ENCODE measurements at regions not wholly inside any gene's neighbourhood (a gene's known extent, or its start where the extent isn't known, plus 50 kb on each side); places are given as distances from the start of the nearest gene placed in this dataset.

DNA sequence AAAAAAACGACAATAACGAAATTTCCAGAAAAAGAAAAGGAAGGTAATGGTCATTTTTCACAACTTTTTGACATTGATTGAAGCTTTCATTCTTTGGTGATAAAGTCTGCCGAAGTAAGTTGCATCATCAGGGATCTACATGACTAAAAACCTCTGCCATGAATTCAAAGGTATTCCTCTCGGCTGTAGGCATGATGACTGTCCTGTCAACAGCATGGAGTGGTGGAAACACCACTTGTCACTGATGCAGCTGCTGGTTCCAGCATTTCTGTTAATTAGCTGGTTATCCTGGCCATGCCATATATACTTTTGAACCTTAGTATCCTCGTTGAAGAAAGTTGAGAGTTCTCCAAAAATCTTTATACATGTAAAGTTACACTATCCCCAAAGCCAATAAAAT is 859.0 kb upstream of the ARPP21 start:
- DNase-seq (ENCODE audit: low read depth in 2 of 2), result no peak

- no peak for DNase-seq (ENCODE audit: low read depth in 2 of 2)
Observed at GRCh38 chr3:34780973-34781372, 858.4 kb upstream of the ARPP21 start.

DNA sequence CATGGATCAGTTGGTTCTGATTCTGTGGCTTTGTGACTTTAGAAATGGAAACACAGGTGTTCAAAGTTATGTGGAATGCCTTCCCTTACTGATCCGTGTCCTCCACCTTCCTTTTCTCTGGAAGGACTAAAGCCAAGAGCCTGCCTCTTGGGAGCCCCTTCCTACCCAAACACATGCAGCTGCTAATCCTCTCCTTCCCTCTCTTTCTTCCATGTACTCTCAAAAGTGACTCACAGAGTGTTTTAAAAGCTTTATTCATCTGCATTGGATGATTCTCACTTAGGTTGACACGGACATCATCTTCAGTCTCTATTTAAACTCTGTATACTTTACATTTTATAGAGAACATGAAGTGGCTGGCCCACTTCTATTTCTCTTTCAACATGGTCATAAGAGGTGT is 856.5 kb upstream of the ARPP21 start:
- no peak for DNase-seq (ENCODE audit: low read depth in 2 of 2)

- no peak for DNase-seq (ENCODE audit: low read depth in 2 of 2)
Observed at GRCh38 chr3:34783876-34784275, 855.4 kb upstream of the ARPP21 start.

DNA sequence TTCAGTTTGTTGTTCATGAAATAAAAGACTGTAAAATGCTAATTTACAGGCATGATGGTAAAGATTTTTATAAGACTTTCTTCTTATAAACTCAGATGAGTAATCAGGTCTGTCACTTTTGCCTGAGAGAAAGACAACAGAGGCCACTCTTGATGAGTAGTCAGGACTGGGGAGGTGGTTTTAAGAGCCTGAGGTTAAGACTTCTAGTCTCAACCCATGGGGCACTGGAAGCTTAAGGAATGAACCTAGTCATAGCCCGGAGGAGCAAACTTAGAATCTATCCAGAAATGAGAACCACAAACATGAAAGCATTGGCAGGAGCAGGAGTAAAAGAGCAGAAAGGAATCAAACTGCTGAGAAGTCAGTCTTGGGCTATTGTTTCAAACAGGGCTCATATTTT is 846.3 kb upstream of the ARPP21 start:
- DNase-seq (ENCODE audit: low read depth in 2 of 2), result no peak

DNA sequence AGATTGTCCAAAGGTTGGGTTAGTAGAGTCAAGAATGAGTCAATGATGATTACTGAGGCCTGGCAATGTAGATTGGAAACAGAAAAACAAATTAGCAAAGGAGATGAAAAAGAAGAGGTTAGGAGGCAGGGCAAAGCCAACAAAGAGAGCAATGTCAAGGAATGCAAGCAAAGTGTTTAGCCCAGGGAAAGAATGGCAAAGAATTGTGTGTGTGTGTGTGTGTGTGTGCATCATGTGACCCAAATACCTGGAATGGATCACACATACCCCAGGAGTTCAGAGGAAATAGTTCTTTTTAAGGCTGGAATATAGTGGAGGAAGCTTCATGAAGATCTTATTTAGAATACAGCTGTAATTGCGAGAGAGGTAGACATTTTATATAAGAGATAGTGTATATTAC is 831.7 kb upstream of the ARPP21 start:
- DNase-seq (ENCODE audit: low read depth in 2 of 2), result no peak

DNA sequence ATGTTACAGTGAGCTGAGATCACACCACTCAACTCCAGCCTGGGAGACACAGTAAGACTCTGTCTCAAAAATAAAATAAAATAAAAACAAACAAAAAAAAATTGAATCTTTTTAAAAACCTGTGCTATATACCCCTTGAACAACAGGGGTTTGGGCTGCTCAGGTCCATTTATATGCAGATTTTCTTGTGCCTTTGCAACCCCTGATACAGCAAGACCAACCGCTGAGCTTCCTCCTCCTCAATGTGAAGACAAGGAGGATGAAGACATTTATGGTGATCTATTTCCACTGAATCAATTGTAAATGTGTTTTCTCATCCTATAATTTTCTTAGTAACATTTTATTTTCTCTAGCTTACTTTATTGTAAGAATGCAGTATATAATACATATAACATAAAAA is 831.0 kb upstream of the ARPP21 start:
- DNase-seq (ENCODE audit: low read depth in 2 of 2), result no peak

DNA sequence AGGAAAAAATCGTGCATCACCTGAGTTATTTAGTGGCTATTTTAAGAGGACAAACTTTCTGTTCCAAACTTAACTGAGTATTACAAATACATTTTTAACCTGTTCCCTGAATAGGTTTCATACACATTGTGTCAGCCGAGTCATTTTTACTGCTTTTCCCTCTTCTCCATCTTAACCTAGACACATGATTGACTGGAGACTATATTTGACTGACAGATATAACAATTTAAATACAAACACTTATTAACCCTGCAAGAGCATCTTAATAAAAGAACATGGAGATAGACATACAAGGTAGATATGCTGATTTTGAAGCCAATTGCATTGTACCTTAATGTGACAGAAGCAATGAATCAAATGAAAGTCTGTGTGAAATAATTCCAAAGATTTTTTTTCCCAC is 810.5 kb upstream of the ARPP21 start:
- no peak for DNase-seq (ENCODE audit: low read depth in 2 of 2)

DNA sequence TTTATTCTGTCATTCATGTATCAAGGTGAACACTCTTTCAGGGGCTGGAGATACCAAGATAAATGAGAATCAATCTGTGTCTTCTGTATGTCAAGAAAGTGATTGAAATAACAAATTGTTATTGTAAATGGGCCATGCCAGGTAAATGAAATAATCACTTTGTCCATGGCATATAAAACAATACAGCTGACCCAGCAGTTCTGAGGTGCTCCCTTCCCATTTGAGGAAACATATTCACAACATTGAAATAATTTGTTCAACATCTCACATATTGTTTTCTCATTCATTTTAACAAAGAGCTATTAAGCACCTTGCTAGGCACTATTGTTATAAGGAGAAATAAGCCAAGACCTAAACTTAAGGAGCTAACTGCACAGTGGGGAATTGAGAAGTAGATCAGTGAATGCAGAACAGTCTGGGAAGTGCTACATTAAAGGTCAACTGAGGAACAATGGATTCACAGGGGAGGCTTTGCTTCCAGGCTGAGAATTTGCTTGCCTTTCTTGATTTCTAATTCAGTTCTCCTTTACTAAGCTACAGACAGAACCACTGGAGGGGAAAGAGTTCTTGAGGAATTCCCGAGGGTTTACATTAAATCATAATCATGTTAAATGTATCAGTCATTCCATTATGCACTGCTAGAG is 806.3 kb upstream of the ARPP21 start:
- no peak for DNase-seq (ENCODE audit: low read depth in 2 of 2)

DNA sequence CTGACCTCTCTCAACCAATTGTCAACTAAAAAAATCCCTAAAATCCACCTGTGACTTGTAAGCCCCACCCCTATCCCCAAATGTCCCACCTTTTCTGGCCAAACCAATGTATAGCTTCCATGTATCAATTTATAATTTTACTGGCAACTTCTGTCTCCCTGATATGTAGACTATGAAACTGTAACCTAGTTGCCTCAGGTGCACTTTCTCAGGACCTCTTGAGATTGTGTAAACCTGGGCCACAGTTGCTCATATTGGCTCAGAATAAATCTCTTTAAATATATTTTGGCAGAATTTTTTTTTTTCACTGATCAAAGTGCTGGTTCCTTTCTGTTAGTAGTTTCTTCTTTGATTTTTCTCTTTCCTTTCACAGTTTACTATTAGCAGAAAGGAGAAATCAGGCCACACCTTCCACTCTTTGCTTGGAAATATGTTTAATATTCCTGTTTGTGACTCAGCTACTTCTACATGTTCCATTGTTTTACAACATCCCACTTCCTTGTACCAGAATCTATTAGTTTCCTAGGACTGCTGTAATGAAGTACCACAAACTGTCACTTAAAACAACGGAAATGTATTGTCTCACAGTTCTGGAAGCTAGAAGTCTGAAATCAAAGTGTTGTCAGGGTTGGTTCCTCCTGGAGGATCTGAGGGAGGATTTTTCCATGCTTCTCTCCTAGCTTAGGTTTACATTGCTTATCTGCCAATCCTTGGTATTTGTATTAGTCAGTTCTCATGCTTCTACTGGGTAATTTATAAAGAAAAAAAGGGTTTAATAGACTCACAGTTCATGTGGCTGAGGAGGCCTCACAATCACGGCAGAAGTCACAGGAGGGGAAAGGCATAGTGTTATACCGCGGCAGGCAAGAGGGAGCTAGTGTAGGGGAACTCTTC is 801.2 kb upstream of the ARPP21 start:
- DNase-seq (ENCODE audit: low read depth in 2 of 2), result no peak

DNA sequence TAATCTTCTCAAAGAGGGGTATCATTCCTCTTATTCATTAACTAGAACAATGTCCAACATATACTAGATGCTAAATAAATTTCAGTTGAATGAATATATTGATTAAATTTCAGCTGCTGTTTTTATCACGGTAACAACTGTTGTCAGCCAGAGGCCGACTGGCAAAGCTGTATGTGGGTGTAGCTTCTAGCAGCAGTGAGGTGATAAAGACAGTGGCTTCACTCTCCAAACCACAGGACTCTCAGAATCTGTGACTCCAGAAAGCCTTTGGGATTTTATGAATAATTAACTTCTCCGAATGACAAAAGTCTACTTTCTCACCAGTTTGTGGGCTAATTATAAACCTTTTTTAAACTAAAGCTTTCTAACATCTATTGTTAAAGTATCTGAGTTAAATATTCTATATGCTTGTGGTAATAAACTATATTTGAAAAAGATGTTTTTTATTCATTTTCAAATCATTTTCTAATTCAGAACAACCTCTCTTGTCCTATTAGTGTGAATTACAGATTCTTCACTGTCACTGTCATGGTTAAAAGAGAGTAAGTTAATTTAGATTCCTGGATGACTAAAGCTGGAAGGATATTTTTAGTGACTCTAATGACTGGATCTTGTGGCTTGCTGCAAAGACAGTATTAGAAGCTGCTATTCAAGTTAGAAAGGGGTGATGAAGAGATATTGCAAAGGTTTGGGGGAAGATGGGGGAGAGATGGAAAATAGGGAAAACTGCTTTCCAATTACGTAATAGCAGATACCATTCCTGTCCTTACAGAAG is 796.4 kb upstream of the ARPP21 start:
- DNase-seq (ENCODE audit: low read depth in 2 of 2), result no peak

DNA sequence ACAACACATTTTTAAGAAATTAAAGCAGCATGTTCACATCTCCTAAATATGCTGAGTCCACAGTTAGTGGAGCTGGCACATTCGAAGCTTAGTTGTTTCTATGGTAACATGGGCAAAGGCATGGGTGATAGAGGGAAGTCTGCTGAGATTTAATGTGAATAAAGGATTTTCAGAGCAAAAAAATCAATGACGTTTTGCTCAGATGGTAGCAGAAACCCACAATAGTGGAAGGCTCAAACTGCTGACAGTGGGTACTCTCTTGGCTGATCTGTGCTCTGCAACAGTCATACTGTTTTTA is 795.1 kb upstream of the ARPP21 start:
- DNase-seq (ENCODE audit: low read depth in 2 of 2), result no peak

DNA sequence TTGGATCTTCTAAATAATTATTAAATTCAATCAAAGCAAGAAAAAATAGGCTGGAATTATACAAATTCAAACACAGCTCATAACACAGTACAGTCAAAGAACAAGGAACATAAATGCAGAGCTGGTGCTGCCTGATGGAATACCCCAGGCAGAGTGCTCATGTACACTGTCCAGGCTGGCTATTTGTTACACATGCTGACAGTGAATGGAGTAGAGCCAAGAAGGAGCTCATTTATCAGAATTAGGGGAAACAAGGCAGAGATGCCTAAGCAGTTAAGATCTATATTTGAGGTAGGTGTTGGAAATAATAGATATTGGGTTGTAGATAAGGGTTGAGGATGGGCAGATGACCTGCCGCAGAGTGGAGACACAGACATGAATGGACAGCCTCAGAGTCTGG is 788.2 kb upstream of the ARPP21 start:
- no peak for DNase-seq (ENCODE audit: low read depth in 2 of 2)

DNA sequence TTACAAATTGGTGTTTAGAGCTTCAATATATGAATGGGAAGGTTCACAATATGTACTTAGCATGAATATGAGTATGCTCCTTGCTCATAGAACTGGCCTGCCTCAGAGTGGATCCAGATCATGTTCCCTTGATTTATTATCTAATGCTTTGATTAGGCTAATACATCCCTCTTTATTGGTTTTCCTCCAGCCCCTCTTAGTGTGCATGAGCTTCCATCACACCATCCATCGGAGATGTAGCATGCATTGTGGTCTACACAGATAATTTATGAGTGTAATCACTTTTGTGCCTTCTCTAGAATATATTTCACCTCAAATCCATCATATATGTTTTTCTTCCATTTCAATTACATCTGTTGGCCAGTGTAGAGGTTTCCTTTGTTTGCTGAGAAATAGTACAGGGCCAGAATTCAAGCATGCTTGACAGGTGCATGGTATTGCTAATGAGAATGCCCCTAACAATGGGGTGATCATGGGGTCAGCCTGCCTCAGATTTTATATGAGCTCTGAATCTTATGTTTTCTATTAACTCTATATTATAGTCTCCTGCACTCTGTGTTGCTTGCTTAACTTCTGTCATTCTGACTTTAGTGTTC is 786.4 kb upstream of the ARPP21 start:
- DNase-seq (ENCODE audit: low read depth in 2 of 2), result no peak

- no peak for DNase-seq (ENCODE audit: low read depth in 2 of 2)
Observed at GRCh38 chr3:34856081-34856947, 783.0 kb upstream of the ARPP21 start.

DNA sequence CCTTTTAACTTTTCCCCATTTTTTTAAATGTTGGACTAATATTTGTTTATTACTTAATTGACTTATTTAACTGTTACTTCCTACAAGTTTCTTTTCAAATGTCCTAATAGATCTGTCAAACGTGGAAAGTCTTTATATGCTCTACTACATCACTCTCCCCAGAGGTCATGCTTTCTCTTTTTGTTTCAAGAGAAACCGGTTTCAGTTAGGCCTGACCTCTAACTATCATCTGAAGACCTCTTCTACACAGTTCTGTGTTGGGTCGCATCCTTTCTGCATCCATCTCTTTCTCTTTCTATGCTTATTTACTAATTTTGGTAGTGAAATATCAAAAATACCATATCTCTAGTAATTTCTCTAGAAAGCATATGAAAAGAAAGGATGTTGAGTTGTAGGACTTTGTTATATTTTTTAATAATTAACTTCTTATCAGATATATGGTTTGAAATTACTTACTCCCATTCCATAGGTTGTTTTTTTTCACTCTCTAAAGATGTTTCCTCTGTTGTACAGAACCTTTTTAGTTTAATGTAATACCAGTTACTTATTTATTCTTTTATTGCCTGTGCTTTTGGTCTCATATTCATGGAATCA is 781.2 kb upstream of the ARPP21 start:
- DNase-seq (ENCODE audit: low read depth in 2 of 2), result no peak

DNA sequence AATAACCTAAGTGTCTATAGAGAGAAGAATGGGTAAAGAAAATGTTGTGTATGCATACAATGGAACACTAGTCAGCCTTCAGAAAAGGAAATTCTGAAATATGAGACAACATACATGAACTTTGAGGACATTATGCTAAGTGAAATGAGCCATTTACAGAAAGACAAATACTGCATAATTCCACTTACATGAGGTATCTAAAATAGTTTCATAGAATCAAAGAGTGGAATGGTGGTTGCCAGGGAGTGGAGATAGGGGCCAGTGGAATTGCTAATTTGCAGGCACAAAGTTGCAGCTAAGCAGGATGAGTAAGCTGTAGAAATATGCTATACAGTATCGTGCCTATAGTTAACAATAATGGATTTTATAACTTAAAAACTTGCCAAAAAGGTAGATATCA is 779.6 kb upstream of the ARPP21 start:
- no peak for DNase-seq (ENCODE audit: low read depth in 2 of 2)

GRCh38 chr3:34862456-34862855 is 776.9 kb upstream of the ARPP21 start:
- DNase-seq (ENCODE audit: low read depth in 2 of 2), result no peak

DNA sequence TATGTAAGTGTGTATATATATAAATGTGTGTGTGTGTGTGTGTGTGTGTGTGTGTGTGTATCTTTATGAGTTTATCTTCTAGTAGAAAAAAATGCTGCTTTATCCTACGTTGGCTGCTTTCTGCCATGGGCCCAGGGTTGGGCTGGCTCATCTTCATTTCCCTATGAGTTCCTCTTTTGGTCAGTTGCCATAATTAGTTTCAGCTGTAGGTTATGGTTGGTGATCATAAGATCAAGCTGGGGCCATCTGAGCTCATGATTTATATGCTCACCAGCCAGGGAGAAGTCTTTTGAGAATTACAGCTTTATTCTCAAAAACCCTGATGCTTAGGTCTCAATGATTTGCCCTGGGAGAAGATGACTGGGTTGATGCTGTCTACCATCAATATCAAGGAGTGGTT is 775.8 kb upstream of the ARPP21 start:
- DNase-seq (ENCODE audit: low read depth in 2 of 2), result no peak

GRCh38 chr3:34864011-34864410 is 775.3 kb upstream of the ARPP21 start:
- no peak for DNase-seq (ENCODE audit: low read depth in 2 of 2)

DNA sequence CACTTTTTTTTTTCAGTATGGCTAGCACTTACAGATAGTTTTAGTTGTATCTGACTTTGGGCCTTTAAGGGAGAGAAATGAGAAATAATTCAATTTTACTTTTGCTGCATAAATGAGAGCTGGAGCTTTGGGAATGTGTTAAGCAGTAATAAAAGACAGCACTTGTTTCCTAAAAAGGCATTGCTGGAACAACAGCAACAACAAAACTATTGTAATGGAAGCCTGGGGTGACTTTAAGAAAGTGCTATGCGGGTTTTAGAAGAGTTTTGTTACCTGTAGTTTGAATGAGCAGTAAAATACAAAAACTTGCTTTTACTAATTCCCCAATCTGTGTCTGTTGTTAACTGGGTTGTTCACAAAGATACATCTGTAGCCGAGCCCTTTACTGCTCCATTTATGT is 774.0 kb upstream of the ARPP21 start:
- no peak for DNase-seq (ENCODE audit: low read depth in 2 of 2)

Measured in activated CD8-positive, alpha-beta memory T cell treated with anti-CD3 and anti-CD28 coated beads for 4 hours (primary cell).